Left ventricle myocardium inferior (tissue), 1 donor: ENCODE measurements at regions not wholly inside any gene's neighbourhood (a gene's known extent, or its start where the extent isn't known, plus 50 kb on each side); places are given as distances from the start of the nearest gene placed in this dataset.

Experiments
- DNase-seq: peaks from one replicate; pipeline ENCODE4 v3.0.0-alpha.2; 2020
- H3K27ac ChIP-seq: fragments of 200-600 bp; replicated peaks from 2 replicates; pipeline ENCODE4 v1.8.0; 2021
- H3K27me3 ChIP-seq: fragments of 200-600 bp; 2 replicates; pipeline ENCODE4 v1.8.0; 2021; ENCODE audit warnings: low read depth
- H3K36me3 ChIP-seq: fragments of 200-600 bp; 2 replicates; pipeline ENCODE4 v1.8.0; 2021
- H3K4me1 ChIP-seq: fragments of 200-600 bp; 2 replicates; pipeline ENCODE4 v1.8.0; 2021
- H3K4me3 ChIP-seq: fragments of 200-600 bp; 2 replicates; pipeline ENCODE4 v1.8.0; 2021; ENCODE audit warnings: mild to moderate bottlenecking, moderate library complexity
- H3K9me3 ChIP-seq: fragments of 200-600 bp; replicated peaks from 2 replicates; pipeline ENCODE4 v1.8.0; 2021
- CTCF ChIP-seq: fragments of 200-600 bp; IDR thresholded peaks from 2 replicates; pipeline ENCODE4 v1.8.0; 2021; ENCODE audit warnings: antibody characterized with exemption, mild to moderate bottlenecking, borderline replicate concordance
- intact Hi-C: fragments of 100-400 bp; cut with micrococcal nuclease; formaldehyde crosslinking; loops from one replicate; pipeline ENCODE4 v1.11.0; 2022
- donor health status: DM: no; HTN: yes; CAD: no; lungs with severe emphysema.

- H3K4me3 ChIP-seq = no peak overlapping the region
- no peaks in the 10 kb centered on the region for H3K4me1 ChIP-seq
- no peak for TF ChIP-seq CTCF
- no peak overlapping the region for H3K27ac ChIP-seq
- H3K9me3 ChIP-seq = no peaks in the 10 kb centered on the region
- H3K27me3 ChIP-seq = no peaks in the 10 kb centered on the region
- DNase-seq = no peak
- no peaks in the 10 kb centered on the region for H3K36me3 ChIP-seq
- intact Hi-C loops = no loop called here
Measured at GRCh38 chr13:73464758-73465616, 406.2 kb downstream of the KLF5 start.

GRCh38 chr13:73462241-73462640 lies 403.4 kb downstream of the KLF5 start:
- Histone ChIP-seq H3K4me3 (no peak overlapping the region), H3K4me1 (no peaks in the 10 kb centered on the region), H3K27me3 (peaks cover 6% of the 10 kb centered on the region), H3K36me3 (no peaks in the 10 kb centered on the region), H3K9me3 (peaks cover 11% of the 10 kb centered on the region), H3K27ac (no peak overlapping the region)
- no peak for DNase-seq
- intact Hi-C loops = no loop called here
- no peak for TF ChIP-seq CTCF

GRCh38 chr13:73451221-73452029 lies 392.6 kb downstream of the KLF5 start:
- Histone ChIP-seq H3K27me3 (no peaks in the 10 kb centered on the region), H3K4me1 (no peaks in the 10 kb centered on the region), H3K9me3 (peaks cover 3% of the 10 kb centered on the region), H3K4me3 (no peak overlapping the region), H3K27ac (no peak overlapping the region), H3K36me3 (no peaks in the 10 kb centered on the region)
- no peak for DNase-seq
- TF ChIP-seq CTCF = no peak
- intact Hi-C loops = no loop called here

GRCh38 chr13:73450583-73450982 lies 391.8 kb downstream of the KLF5 start:
- peaks cover 3% of the 10 kb centered on the region for H3K9me3 ChIP-seq
- H3K27ac ChIP-seq = no peak overlapping the region
- no peak for DNase-seq
- H3K27me3 ChIP-seq = no peaks in the 10 kb centered on the region
- H3K4me3 ChIP-seq = no peak overlapping the region
- no peaks in the 10 kb centered on the region for H3K4me1 ChIP-seq
- H3K36me3 ChIP-seq = no peaks in the 10 kb centered on the region
- no peak for TF ChIP-seq CTCF
- intact Hi-C loops = no loop called here

- DNase-seq = no peak
- no peaks in the 10 kb centered on the region for H3K27me3 ChIP-seq
- peaks cover 5% of the 10 kb centered on the region for H3K9me3 ChIP-seq
- intact Hi-C loops = no loop called here
- H3K36me3 ChIP-seq = no peaks in the 10 kb centered on the region
- H3K27ac ChIP-seq = no peak overlapping the region
- no peak overlapping the region for H3K4me3 ChIP-seq
- TF ChIP-seq CTCF = no peak
- H3K4me1 ChIP-seq = no peaks in the 10 kb centered on the region
Measured at GRCh38 chr13:73449252-73449651, 390.4 kb downstream of the KLF5 start.
